Endothelial cell (in vitro differentiated cells): ENCODE measurements at regions not wholly inside any gene's neighbourhood (a gene's known extent, or its start where the extent isn't known, plus 50 kb on each side); places are given as distances from the start of the nearest gene placed in this dataset.
"Not testable (repeated sequence)": the region's sequence is repeated elsewhere in the genome, so short reads cannot be mapped to it uniquely, and the experiment has no call there.

Experiments
- DNase-seq: peaks from one replicate; pipeline ENCODE4 v3.0.0; 2021; ENCODE audit warnings: low spot score
- H3K27ac Mint-ChIP-seq: one replicate; pipeline ENCODE4 v1.8.0; 2021; ENCODE audit warnings: mixed read lengths, inconsistent platforms; ENCODE audit not compliant: unreplicated experiment
- H3K27me3 Mint-ChIP-seq: one replicate; pipeline ENCODE4 v1.8.0; 2021; ENCODE audit warnings: mild to moderate bottlenecking, moderate library complexity, mixed read lengths, inconsistent platforms; ENCODE audit not compliant: unreplicated experiment
- H3K36me3 Mint-ChIP-seq: one replicate; pipeline ENCODE4 v1.8.0; 2021; ENCODE audit warnings: mild to moderate bottlenecking, low read depth, mixed read lengths, inconsistent platforms; ENCODE audit not compliant: unreplicated experiment
- H3K4me1 Mint-ChIP-seq: one replicate; pipeline ENCODE4 v1.8.0; 2021; ENCODE audit warnings: mild to moderate bottlenecking, mixed read lengths, inconsistent platforms; ENCODE audit not compliant: unreplicated experiment
- H3K4me3 Mint-ChIP-seq: one replicate; pipeline ENCODE4 v1.8.0; 2021; ENCODE audit warnings: mild to moderate bottlenecking, mixed read lengths, inconsistent platforms; ENCODE audit not compliant: unreplicated experiment
- H3K9me3 Mint-ChIP-seq: one replicate; pipeline ENCODE4 v1.8.0; 2021; ENCODE audit warnings: mixed read lengths, inconsistent platforms; ENCODE audit not compliant: unreplicated experiment
- CTCF ChIP-seq: fragments of 200-600 bp; sonication (generic); IDR thresholded peaks from one replicate; pipeline ENCODE4 v1.5.0; 2021; ENCODE audit warnings: antibody characterized with exemption; ENCODE audit not compliant: unreplicated experiment

DNA sequence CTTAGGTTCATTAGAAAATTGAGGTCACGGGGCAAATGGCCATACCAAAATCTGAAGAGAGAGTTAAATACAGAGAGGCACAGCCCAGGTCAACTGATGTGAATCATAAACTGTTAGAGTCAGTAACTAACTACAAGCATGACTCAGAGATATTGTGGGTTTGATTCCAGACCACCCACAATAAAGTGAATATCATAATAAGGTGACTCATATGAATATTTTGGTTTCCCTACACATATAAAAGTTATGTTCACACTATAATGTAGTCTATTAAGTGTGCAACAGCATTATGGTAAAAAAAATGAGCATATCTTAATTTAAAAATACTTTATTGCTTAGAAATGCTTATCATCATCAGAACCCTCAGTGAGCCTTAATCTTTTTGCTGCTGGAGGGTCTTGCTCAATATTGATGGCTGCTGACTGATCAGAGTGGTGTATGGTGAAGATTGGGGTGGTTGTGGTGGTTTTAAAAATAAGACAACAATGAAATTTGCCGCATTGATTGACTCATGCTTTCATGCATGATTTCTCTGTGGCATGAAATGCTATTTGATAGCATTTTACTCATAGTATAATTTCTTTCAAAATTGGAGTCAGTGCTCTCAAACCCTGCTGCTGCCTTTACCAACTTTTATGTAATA lies 53.1 kb upstream of the EDIL3 start:
- Mint-ChIP-seq H3K4me3 (no peak overlapping the region), H3K27ac (no peak overlapping the region), H3K9me3 (no peaks in the 10 kb centered on the region), H3K4me1 (no peaks in the 10 kb centered on the region), H3K36me3 (no peaks in the 10 kb centered on the region), H3K27me3 (no peaks in the 10 kb centered on the region)
- DNase-seq: no peak
- TF ChIP-seq CTCF: no peak

- no peaks in the 10 kb centered on the region for H3K4me1 Mint-ChIP-seq
Measured at GRCh38 chr5:84436866-84437265, 52.2 kb upstream of the EDIL3 start.

DNA sequence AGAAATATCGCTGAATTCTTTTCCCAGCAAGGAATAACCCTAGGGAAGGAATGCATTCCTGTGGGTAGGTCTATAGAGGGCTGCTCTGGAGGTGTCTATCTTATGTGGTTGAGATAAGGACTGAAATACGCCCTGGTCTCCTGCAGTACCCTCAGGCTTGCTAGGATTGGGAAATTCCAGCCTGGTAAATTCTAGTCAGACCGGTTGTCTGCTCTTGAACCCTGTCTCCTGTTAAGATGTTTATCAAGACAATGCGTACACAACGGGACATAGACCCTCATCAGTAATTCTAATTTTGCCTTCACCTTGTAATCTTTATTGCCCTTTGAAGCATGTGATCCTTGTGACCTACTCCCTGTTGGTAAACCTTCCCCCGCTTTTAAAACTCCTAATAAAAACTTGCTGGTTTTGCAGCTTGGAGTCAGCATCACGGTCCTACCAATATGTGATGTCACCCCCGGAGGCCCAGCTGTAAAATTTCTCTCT lies 51.2 kb upstream of the EDIL3 start:
- H3K4me1 Mint-ChIP-seq, DNase-seq, H3K27me3 Mint-ChIP-seq, H3K4me3 Mint-ChIP-seq, H3K36me3 Mint-ChIP-seq, H3K9me3 Mint-ChIP-seq, H3K27ac Mint-ChIP-seq: not testable (repeated sequence)

More at GRCh38 chr5:84436866-84437265, 52.2 kb upstream of the EDIL3 start:
- Mint-ChIP-seq H3K27me3 (no peaks in the 10 kb centered on the region), H3K4me3 (no peak overlapping the region), H3K27ac (no peak overlapping the region), H3K9me3 (no peaks in the 10 kb centered on the region), H3K36me3 (no peaks in the 10 kb centered on the region)
- DNase-seq: no peak
- no peak for TF ChIP-seq CTCF
